ENCODE measurements at regions not wholly inside any gene's neighbourhood (a gene's known extent, or its start where the extent isn't known, plus 50 kb on each side); places are given as distances from the start of the nearest gene placed in this dataset.

DNA sequence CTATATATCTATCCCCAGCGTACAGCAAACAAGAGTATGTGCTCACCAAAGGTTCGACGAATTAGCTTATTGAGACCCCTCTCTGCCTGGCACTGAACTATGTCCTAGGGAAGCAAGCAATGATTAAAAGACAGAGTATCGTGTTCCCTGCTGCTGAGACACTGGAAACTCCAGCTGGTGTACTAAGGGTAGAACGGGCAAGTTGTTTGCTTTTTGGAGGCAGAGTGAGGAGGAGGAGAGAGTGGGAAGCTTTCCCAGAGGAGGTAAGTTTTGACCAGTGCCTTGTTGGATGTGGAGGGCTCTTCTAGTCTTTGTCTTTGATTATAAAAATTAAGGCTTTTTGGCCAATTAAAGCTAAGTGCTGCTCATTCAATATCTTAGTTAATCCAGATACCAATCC lies 61.7 kb downstream of the PJA1 start:
- no peak overlapping the region for H3K4me3 ChIP-seq (ENCODE audit: low read length)
- TF ChIP-seq, protein P1, sequence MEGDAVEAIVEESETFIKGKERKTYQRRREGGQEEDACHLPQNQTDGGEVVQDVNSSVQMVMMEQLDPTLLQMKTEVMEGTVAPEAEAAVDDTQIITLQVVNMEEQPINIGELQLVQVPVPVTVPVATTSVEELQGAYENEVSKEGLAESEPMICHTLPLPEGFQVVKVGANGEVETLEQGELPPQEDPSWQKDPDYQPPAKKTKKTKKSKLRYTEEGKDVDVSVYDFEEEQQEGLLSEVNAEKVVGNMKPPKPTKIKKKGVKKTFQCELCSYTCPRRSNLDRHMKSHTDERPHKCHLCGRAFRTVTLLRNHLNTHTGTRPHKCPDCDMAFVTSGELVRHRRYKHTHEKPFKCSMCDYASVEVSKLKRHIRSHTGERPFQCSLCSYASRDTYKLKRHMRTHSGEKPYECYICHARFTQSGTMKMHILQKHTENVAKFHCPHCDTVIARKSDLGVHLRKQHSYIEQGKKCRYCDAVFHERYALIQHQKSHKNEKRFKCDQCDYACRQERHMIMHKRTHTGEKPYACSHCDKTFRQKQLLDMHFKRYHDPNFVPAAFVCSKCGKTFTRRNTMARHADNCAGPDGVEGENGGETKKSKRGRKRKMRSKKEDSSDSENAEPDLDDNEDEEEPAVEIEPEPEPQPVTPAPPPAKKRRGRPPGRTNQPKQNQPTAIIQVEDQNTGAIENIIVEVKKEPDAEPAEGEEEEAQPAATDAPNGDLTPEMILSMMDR (conservative IDR thresholded peaks at IDR 0.05; ENCODE audit: low read depth, low read length), result no peak
- DNase-seq (ENCODE audit: low read depth), result no peak

DNA sequence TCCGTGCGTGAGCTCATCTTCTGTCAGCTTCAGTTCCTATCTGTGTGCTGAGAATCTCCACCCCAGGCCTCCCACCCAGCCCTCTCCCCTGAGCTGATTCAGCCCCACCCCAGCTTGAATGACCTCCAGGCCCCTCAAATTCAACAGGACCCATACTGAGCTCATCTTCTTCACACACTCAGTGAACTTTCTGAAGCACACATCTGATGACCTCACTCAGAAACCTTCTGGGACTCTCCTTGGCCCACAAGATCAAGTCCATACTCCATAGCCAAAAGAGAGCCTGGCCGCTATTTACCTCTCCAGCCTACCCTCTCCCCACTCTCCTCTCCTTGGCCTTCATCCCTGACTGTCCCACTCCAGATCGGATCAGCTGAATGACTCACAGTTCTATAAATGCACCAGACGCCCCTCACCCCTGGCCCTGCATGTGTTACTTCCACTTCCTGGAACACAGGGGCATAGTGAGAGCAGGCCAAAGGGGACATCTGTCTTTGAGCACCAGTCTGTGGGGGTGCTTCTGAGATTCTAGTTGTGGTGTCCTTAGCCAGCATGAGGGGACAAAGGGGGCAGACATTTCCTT lies 62.5 kb downstream of the PJA1 start:
- DNase-seq (ENCODE audit: low read depth), result no peak
- TF ChIP-seq, protein P1 (conservative IDR thresholded peaks at IDR 0.05; ENCODE audit: low read depth, low read length), result no peak

DNA sequence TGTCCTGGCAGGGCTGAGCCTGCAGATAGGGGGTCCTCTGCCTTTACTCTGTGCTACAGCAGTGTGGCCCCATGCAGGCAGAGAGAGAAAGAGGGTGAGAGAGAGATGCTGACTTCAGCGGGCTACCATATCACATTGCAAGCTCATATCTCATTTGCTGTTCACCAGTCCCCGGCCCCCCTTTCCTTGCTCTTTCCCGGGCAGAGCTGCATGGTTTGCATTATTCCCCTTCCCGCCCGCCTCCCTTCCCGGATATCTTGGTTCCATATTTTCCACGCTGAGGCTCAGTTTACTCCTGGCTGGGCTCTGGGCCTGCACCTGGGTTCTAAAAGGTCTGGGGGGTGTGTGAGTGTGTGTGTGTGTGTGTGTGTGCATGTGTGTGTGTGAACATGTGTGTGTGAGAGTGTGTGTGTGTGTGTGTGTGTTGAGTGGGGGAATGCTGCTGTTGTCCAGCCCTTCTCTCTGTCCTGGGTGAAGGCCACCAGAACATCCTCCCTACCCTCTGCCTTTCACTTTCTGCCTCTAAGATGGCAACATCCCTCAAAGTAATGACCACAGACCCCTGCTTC lies 63.5 kb downstream of the PJA1 start:
- TF ChIP-seq, protein P1 (conservative IDR thresholded peaks at IDR 0.05; ENCODE audit: low read depth, low read length), result no peak
- H3K4me3 ChIP-seq (ENCODE audit: low read length), result no peak overlapping the region

More for the DNA sequence above, 62.5 kb downstream of the PJA1 start:
- no peak overlapping the region for H3K4me3 ChIP-seq (ENCODE audit: low read length)

DNA sequence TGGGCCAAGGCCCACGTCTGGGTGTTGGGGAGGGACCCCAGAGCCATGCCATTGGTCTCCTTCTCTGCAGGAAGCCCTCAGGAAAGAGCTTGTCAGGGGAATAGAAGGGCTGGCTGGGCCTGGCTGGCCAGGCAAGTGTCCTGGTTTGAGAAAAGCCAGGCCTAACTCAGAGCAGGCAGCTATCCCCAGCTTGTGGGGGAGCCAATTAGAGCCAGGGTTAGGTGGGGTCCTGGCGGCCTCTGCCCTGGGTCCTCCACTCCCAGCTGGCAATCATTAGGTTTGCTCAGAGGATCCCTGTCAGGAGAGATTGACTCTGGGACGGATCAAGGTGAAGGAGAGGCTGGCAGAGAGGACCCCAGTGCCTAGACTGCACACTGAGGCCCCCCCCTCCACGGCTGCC lies 64.8 kb downstream of the PJA1 start:
- TF ChIP-seq, protein P1 (conservative IDR thresholded peaks at IDR 0.05; ENCODE audit: low read depth, low read length), result no peak
- no peak overlapping the region for H3K4me3 ChIP-seq (ENCODE audit: low read length)
- no peak for DNase-seq (ENCODE audit: low read depth)

More for the DNA sequence above, 63.5 kb downstream of the PJA1 start:
- no peak for DNase-seq (ENCODE audit: low read depth)

DNA sequence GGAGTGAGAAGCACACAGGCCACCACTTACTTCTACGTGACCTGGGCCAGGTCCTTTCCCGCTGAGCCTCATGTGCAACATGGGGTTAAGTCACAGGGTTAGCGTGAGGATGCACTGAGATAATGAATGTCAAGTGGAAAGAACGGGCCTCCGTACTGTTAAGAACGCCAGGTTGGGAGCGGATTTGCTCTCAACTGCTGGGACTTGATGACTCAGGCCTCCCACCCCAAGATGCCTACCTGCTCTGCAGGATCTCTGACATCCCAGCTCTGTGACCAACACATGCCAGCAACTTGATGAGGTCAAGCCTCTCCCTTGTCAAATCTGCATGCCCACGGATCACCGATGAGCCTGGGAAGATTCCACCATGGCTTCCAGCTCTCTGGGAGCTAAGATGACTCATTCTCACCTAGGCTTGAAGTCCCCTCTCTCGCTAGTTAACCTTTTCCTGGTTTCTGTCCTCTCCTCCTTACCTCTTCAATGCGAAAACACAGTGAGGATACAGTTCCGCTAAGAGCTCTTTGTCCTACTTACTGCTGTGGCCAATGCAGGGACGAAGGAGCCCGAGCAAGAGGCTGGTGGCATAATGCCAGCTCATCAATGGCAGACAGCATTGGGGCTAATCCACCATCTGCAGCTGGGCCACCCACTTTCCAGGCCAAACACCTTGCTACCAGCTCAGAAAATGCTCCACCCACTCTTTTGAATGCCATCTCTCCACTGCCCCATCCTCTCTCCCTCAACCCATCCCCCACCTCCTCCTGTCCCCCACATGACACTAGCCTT lies 67.6 kb downstream of the PJA1 start:
- TF ChIP-seq, protein P1 (conservative IDR thresholded peaks at IDR 0.05; ENCODE audit: low read depth, low read length), result no peak
- no peak overlapping the region for H3K4me3 ChIP-seq (ENCODE audit: low read length)
- DNase-seq (ENCODE audit: low read depth), result no peak

DNA sequence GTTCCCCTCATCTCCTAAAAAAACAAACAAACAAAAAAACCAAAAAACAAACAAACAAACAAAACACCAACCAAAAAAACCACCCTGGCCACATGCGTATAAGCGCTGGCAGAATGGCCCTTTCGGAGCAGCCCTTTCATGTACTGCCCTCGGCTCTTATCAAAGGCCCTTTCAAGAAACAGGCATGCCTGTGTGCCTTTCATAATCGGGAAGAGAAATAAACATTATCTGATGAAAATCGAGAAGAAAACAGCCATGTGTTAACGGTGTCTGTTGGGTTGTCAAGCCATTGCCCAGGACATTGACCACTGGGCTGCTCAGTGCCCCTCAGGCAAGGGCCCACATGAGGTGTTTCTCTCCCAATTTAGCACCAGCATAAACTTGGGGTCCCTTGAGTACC lies 68.3 kb downstream of the PJA1 start:
- no peak for DNase-seq (ENCODE audit: low read depth)
- H3K4me3 ChIP-seq (ENCODE audit: low read length), result no peak overlapping the region
- TF ChIP-seq, protein P1 (conservative IDR thresholded peaks at IDR 0.05; ENCODE audit: low read depth, low read length), result no peak

Data from retinal pigment epithelial cell (primary cell).